GM21576 (cell line): ENCODE measurements at regions not wholly inside any gene's neighbourhood (a gene's known extent, or its start where the extent isn't known, plus 50 kb on each side); places are given as distances from the start of the nearest gene placed in this dataset.
"Not testable (repeated sequence)": the region's sequence is repeated elsewhere in the genome, so short reads cannot be mapped to it uniquely, and the experiment has no call there.

Experiments used
- ATAC-seq: cut with Tn5 transposase; IDR thresholded peaks from one replicate; pipeline ENCODE4 v1.9.1; 2021; ENCODE audit warnings: mild to moderate bottlenecking, moderate library complexity; ENCODE audit not compliant: unreplicated experiment

GRCh38 chrX:149420566-149420965 lies 84.5 kb downstream of the IDS start:
- ATAC-seq: not testable (repeated sequence)

GRCh38 chrX:149398027-149398426 lies 107.1 kb downstream of the IDS start:
- no peak for ATAC-seq

- ATAC-seq: no peak
Observed at GRCh38 chrX:149392921-149393320, 112.2 kb downstream of the IDS start.

GRCh38 chrX:149383852-149384251 lies 121.3 kb downstream of the IDS start:
- no peak for ATAC-seq

GRCh38 chrX:149374751-149375150 lies 130.4 kb downstream of the IDS start:
- ATAC-seq: no peak

GRCh38 chrX:149372866-149373265 lies 132.2 kb downstream of the IDS start:
- ATAC-seq: no peak

- no peak for ATAC-seq
Observed at GRCh38 chrX:149371986-149372385, 133.1 kb downstream of the IDS start.

- no peak for ATAC-seq
Observed at GRCh38 chrX:149370097-149370496, 135.0 kb downstream of the IDS start.

GRCh38 chrX:149365552-149365951 lies 139.6 kb downstream of the IDS start:
- no peak for ATAC-seq

- no peak for ATAC-seq
Observed at GRCh38 chrX:149365061-149365460, 140.0 kb downstream of the IDS start.

GRCh38 chrX:149363965-149364364 lies 141.1 kb downstream of the IDS start:
- no peak for ATAC-seq

- ATAC-seq: no peak
Observed at GRCh38 chrX:149346306-149346705, 158.8 kb downstream of the IDS start.

- no peak for ATAC-seq
Observed at GRCh38 chrX:149322316-149322715, 182.8 kb downstream of the IDS start.

GRCh38 chrX:149313871-149314371 lies 191.2 kb downstream of the IDS start:
- ATAC-seq: no peak

- no peak for ATAC-seq
Observed at GRCh38 chrX:149312988-149313387, 192.1 kb downstream of the IDS start.

GRCh38 chrX:149312097-149312496 lies 193.0 kb downstream of the IDS start:
- no peak for ATAC-seq

- ATAC-seq: no peak
Observed at GRCh38 chrX:149302705-149303104, 202.4 kb downstream of the IDS start.

- ATAC-seq: no peak
Observed at GRCh38 chrX:149298111-149298510, 207.0 kb downstream of the IDS start.

- ATAC-seq: no peak
Observed at GRCh38 chrX:149296092-149296491, 209.0 kb downstream of the IDS start.

- peak; percentile 92 for ATAC-seq
Observed at GRCh38 chrX:149286940-149287349, 218.2 kb downstream of the IDS start.

- no peak for ATAC-seq
Observed at GRCh38 chrX:149284616-149285015, 220.5 kb downstream of the IDS start.

GRCh38 chrX:149283853-149284252 lies 221.3 kb downstream of the IDS start:
- no peak for ATAC-seq

- no peak for ATAC-seq
Observed at GRCh38 chrX:149282909-149283308, 222.2 kb downstream of the IDS start.

- ATAC-seq: no peak
Observed at GRCh38 chrX:149280011-149280410, 225.1 kb downstream of the IDS start.
